ENCODE measurements at regions not wholly inside any gene's neighbourhood (a gene's known extent, or its start where the extent isn't known, plus 50 kb on each side); places are given as distances from the start of the nearest gene placed in this dataset.

GRCh38 chr10:63010203-63010602 is 122.9 kb upstream of the NRBF2 start:
- TF ChIP-seq, protein P1, sequence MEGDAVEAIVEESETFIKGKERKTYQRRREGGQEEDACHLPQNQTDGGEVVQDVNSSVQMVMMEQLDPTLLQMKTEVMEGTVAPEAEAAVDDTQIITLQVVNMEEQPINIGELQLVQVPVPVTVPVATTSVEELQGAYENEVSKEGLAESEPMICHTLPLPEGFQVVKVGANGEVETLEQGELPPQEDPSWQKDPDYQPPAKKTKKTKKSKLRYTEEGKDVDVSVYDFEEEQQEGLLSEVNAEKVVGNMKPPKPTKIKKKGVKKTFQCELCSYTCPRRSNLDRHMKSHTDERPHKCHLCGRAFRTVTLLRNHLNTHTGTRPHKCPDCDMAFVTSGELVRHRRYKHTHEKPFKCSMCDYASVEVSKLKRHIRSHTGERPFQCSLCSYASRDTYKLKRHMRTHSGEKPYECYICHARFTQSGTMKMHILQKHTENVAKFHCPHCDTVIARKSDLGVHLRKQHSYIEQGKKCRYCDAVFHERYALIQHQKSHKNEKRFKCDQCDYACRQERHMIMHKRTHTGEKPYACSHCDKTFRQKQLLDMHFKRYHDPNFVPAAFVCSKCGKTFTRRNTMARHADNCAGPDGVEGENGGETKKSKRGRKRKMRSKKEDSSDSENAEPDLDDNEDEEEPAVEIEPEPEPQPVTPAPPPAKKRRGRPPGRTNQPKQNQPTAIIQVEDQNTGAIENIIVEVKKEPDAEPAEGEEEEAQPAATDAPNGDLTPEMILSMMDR (IDR thresholded peaks at IDR 0.05; ENCODE audit: extremely low read depth in 1 of 2, insufficient read depth in 1 of 2, low read depth in 1 of 2, low read length in 2 of 2), result no peak
- TF ChIP-seq JUN (IDR thresholded peaks at IDR 0.05; ENCODE audit: borderline replicate concordance, insufficient read depth, insufficient read length, low read depth), result no peak
- no peak for TF ChIP-seq POLR2A (IDR thresholded peaks at IDR 0.05; ENCODE audit: low read depth, low read length)
- no peak for TF ChIP-seq POLR2AphosphoS5 (IDR thresholded peaks at IDR 0.05; ENCODE audit: insufficient read depth, low read depth, low read length)
- TF ChIP-seq MYC (IDR thresholded peaks at IDR 0.05; ENCODE audit: low read depth, low read length), result no peak
- TF ChIP-seq EZH2 (IDR thresholded peaks at IDR 0.05; ENCODE audit: borderline replicate concordance, low read depth, low read length, severe bottlenecking), result no peak
- no peak for TF ChIP-seq MAX (IDR thresholded peaks at IDR 0.05; ENCODE audit: insufficient read depth, insufficient read length)
- TF ChIP-seq GATA2 (IDR thresholded peaks at IDR 0.05; ENCODE audit: insufficient read depth, insufficient read length, low read depth, low read length), result no peak
- no peak for TF ChIP-seq FOS (IDR thresholded peaks at IDR 0.05; ENCODE audit: borderline replicate concordance, insufficient read depth, low read length)

Measured in endothelial cell of umbilical vein (primary cell).